ENCODE measurements at regions not wholly inside any gene's neighbourhood (a gene's known extent, or its start where the extent isn't known, plus 50 kb on each side); places are given as distances from the start of the nearest gene placed in this dataset.

- TF ChIP-seq POLR2AphosphoS5 (IDR thresholded peaks at IDR 0.05; ENCODE audit: low read depth) (no peak), GABPA (IDR thresholded peaks at IDR 0.05; ENCODE audit: low read depth) (no peak)
- TF ChIP-seq, protein P1, sequence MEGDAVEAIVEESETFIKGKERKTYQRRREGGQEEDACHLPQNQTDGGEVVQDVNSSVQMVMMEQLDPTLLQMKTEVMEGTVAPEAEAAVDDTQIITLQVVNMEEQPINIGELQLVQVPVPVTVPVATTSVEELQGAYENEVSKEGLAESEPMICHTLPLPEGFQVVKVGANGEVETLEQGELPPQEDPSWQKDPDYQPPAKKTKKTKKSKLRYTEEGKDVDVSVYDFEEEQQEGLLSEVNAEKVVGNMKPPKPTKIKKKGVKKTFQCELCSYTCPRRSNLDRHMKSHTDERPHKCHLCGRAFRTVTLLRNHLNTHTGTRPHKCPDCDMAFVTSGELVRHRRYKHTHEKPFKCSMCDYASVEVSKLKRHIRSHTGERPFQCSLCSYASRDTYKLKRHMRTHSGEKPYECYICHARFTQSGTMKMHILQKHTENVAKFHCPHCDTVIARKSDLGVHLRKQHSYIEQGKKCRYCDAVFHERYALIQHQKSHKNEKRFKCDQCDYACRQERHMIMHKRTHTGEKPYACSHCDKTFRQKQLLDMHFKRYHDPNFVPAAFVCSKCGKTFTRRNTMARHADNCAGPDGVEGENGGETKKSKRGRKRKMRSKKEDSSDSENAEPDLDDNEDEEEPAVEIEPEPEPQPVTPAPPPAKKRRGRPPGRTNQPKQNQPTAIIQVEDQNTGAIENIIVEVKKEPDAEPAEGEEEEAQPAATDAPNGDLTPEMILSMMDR (IDR thresholded peaks at IDR 0.05; ENCODE audit: insufficient read depth, low read length), result no peak
These were observed 62.2 kb upstream of the NXPH2 start for GRCh38 chr2:138842341-138842740.
